HuH-7.5 (cell line): ENCODE measurements at regions not wholly inside any gene's neighbourhood (a gene's known extent, or its start where the extent isn't known, plus 50 kb on each side); places are given as distances from the start of the nearest gene placed in this dataset.
"Not testable (repeated sequence)": the region's sequence is repeated elsewhere in the genome, so short reads cannot be mapped to it uniquely, and the experiment has no call there.

Experiments used
- DNase-seq: peaks from one replicate; pipeline ENCODE4 v3.0.0; 2011; ENCODE audit warnings: low spot score

- DNase-seq: no peak
These were observed 311.2 kb downstream of the SLITRK5 start for GRCh38 chr13:87982400-87982799.

- DNase-seq: no peak
These were observed 315.6 kb downstream of the SLITRK5 start for GRCh38 chr13:87986639-87987250.

- DNase-seq: no peak
These were observed 326.9 kb downstream of the SLITRK5 start for GRCh38 chr13:87998081-87998480.

GRCh38 chr13:87999240-87999700 is 328.1 kb downstream of the SLITRK5 start:
- no peak for DNase-seq

- DNase-seq: no peak
These were observed 328.6 kb downstream of the SLITRK5 start for GRCh38 chr13:87999788-88000187.

GRCh38 chr13:88000239-88000638 is 329.1 kb downstream of the SLITRK5 start:
- DNase-seq: no peak

- DNase-seq: no peak
These were observed 329.6 kb downstream of the SLITRK5 start for GRCh38 chr13:88000787-88001186.

- no peak for DNase-seq
These were observed 334.0 kb downstream of the SLITRK5 start for GRCh38 chr13:88005188-88005587.

- DNase-seq: no peak
These were observed 343.4 kb downstream of the SLITRK5 start for GRCh38 chr13:88014527-88014926.

- no peak for DNase-seq
These were observed 351.4 kb downstream of the SLITRK5 start for GRCh38 chr13:88022431-88023208.

GRCh38 chr13:88026241-88026640 is 355.1 kb downstream of the SLITRK5 start:
- DNase-seq: no peak

GRCh38 chr13:88031980-88032559 is 360.9 kb downstream of the SLITRK5 start:
- no peak for DNase-seq

GRCh38 chr13:88036205-88036604 is 365.0 kb downstream of the SLITRK5 start:
- DNase-seq: not testable (repeated sequence)

- no peak for DNase-seq
These were observed 371.3 kb downstream of the SLITRK5 start for GRCh38 chr13:88042489-88042888.

GRCh38 chr13:88051746-88052482 is 380.7 kb downstream of the SLITRK5 start:
- DNase-seq: no peak

GRCh38 chr13:88063741-88064140 is 392.6 kb downstream of the SLITRK5 start:
- DNase-seq: no peak

GRCh38 chr13:88066847-88067246 is 395.7 kb downstream of the SLITRK5 start:
- DNase-seq: no peak

- DNase-seq: no peak
These were observed 397.1 kb downstream of the SLITRK5 start for GRCh38 chr13:88068316-88068715.

- DNase-seq: no peak
These were observed 397.8 kb downstream of the SLITRK5 start for GRCh38 chr13:88068975-88069374.

- DNase-seq: no peak
These were observed 400.2 kb downstream of the SLITRK5 start for GRCh38 chr13:88071371-88071770.

- DNase-seq: no peak
These were observed 403.8 kb downstream of the SLITRK5 start for GRCh38 chr13:88074794-88075510.

- no peak for DNase-seq
These were observed 413.9 kb downstream of the SLITRK5 start for GRCh38 chr13:88085036-88085435.
